Lung (tissue), 11 donors: ENCODE measurements at regions not wholly inside any gene's neighbourhood (a gene's known extent, or its start where the extent isn't known, plus 50 kb on each side); places are given as distances from the start of the nearest gene placed in this dataset.

ENCODE experiments used
- ATAC-seq: fragments of 200-7000 bp; cut with Tn5 transposase; one replicate; pipeline ENCODE4 v1.9.1; 2020; ENCODE audit warnings: moderate number of reproducible peaks; ENCODE audit not compliant: insufficient read depth, low FRiP score
- DNase-seq, 3 donors: peaks; one replicate each; pipeline ENCODE4 v3.0.0-alpha.2; 2013 to 2017
- H3K27ac ChIP-seq, 2 donors: one replicate each; pipeline ENCODE4 v1.5.1; 2013; ENCODE audit warnings: mild to moderate bottlenecking in 2 of 2, moderate library complexity in 2 of 2, control low read depth in 1 of 2, inconsistent platforms in 1 of 2, low read depth in 1 of 2, low read length in 1 of 2
- H3K27me3 ChIP-seq, 3 donors: one replicate each; pipeline ENCODE4 v1.5.1; 2013; ENCODE audit warnings: low read length in 2 of 3; ENCODE audit not compliant: control insufficient read depth in 3 of 3, insufficient read depth in 3 of 3
- H3K36me3 ChIP-seq, 4 donors: one replicate each; pipeline ENCODE4 v1.5.1; 2013; ENCODE audit warnings: low read length in 4 of 4, mild to moderate bottlenecking in 1 of 4, moderate library complexity in 1 of 4; ENCODE audit not compliant: control insufficient read depth in 4 of 4, insufficient read depth in 4 of 4
- H3K4me1 ChIP-seq, 5 donors: one replicate each; pipeline ENCODE4 v1.5.1; 2013; ENCODE audit warnings: low read length in 5 of 5, mild to moderate bottlenecking in 2 of 5, moderate library complexity in 1 of 5; ENCODE audit not compliant: control insufficient read depth in 5 of 5, insufficient read depth in 5 of 5
- H3K4me3 ChIP-seq: one replicate; pipeline ENCODE4 v1.5.1; 2013; ENCODE audit warnings: mild to moderate bottlenecking, control low read depth, moderate library complexity
- H3K9ac ChIP-seq, 2 donors: one replicate each; pipeline ENCODE4 v1.5.1; 2013; ENCODE audit warnings: low read length in 2 of 2, control low read depth in 1 of 2; ENCODE audit not compliant: insufficient read depth in 1 of 2
- H3K9me3 ChIP-seq, 4 donors: one replicate each; pipeline ENCODE4 v1.5.1; 2013; ENCODE audit warnings: low read length in 3 of 4, mild to moderate bottlenecking in 1 of 4, moderate library complexity in 1 of 4; ENCODE audit not compliant: control insufficient read depth in 4 of 4, insufficient read depth in 3 of 4
- CTCF ChIP-seq: IDR thresholded peaks from 2 replicates; pipeline ENCODE4 v1.5.1; 2012; ENCODE audit warnings: mild to moderate bottlenecking; ENCODE audit errors: control extremely low read depth, extremely low read depth
- WGBS, 2 donors: extraction: QIAGEN DNeasy Blood & Tissue Kit; methylation state at CpG; one replicate each; pipeline ENCODE4 v1.1.7; 2013; 5-methylcytosine and 5-hydroxymethylcytosine counted together
- donor health status: control.
- donor health status: control.
- donor health status: Bipolar disorder and iron deficiency.
- donor health status: healthy.
- donor health status: DM: yes; HTN: yes; CAD: no.

GRCh38 chr9:85173967-85174366 is 504.4 kb downstream of the NTRK2 start:
- H3K9me3 ChIP-seq = peaks cover 0 to 3% (median under 1%) of the 10 kb centered on the region in 4 donors
- no peaks in the 10 kb centered on the region for H3K27me3 ChIP-seq
- no peaks in the 10 kb centered on the region for H3K4me1 ChIP-seq
- DNase-seq (no peak), ATAC-seq (no peak)
- no peak overlapping the region for H3K4me3 ChIP-seq
- H3K9ac ChIP-seq = no peak overlapping the region
- no peak for TF ChIP-seq CTCF
- 79 to 87% methylated on average over 1 of the region's 1 CpG for WGBS, 2 donors
- no peaks in the 10 kb centered on the region for H3K36me3 ChIP-seq
- H3K27ac ChIP-seq = no peak overlapping the region

GRCh38 chr9:85172001-85172978 is 502.8 kb downstream of the NTRK2 start:
- Histone ChIP-seq H3K4me3 (no peak overlapping the region), H3K9ac (no peak overlapping the region), H3K27me3 (no peaks in the 10 kb centered on the region), H3K4me1 (no peaks in the 10 kb centered on the region), H3K36me3 (no peaks in the 10 kb centered on the region), H3K27ac (no peak overlapping the region), H3K9me3 (peaks cover 0 to 3% (median under 1%) of the 10 kb centered on the region in 4 donors)
- 79 to 83% methylated on average over 7 of the region's 7 CpGs for WGBS, 2 donors
- no peak for TF ChIP-seq CTCF
- ATAC-seq (no peak), DNase-seq (no peak)

GRCh38 chr9:85171163-85171562 is 501.6 kb downstream of the NTRK2 start:
- Histone ChIP-seq H3K4me3 (no peak overlapping the region), H3K36me3 (no peaks in the 10 kb centered on the region), H3K9ac (no peak overlapping the region), H3K9me3 (peaks cover 0 to 3% (median under 1%) of the 10 kb centered on the region in 4 donors), H3K27me3 (no peaks in the 10 kb centered on the region), H3K4me1 (no peaks in the 10 kb centered on the region), H3K27ac (no peak overlapping the region)
- DNase-seq (no peak), ATAC-seq (no peak)
- TF ChIP-seq CTCF = no peak
